ENCODE measurements at regions not wholly inside any gene's neighbourhood (a gene's known extent, or its start where the extent isn't known, plus 50 kb on each side); places are given as distances from the start of the nearest gene placed in this dataset.

GRCh38 chr2:181786371-181787228, 104.9 kb upstream of the ITPRID2 start:
- Histone ChIP-seq H3K9ac (replicated peaks; ENCODE audit: extremely low read depth, insufficient read depth, low read length) (no peak overlapping the region), H3K4me1 (ENCODE audit: control insufficient read depth, extremely low read depth, insufficient read depth, low read length) (peaks cover 46% of the 10 kb centered on the region), H3K9me1 (replicated peaks; ENCODE audit: control insufficient read depth, extremely low read depth, insufficient read depth, low read length) (no peaks in the 10 kb centered on the region), H4K20me1 (replicated peaks; ENCODE audit: control insufficient read depth, extremely low read depth, insufficient read depth, low read length) (no peaks in the 10 kb centered on the region), H3K4me2 (ENCODE audit: insufficient read depth, low read length) (no peak overlapping the region), H3K27ac (ENCODE audit: insufficient read depth, low read depth, low read length) (no peak overlapping the region), H3K36me3 (ENCODE audit: control insufficient read depth in 2 of 2, extremely low read depth in 1 of 2, insufficient read depth in 2 of 2, low read length in 2 of 2) (no peaks in the 10 kb centered on the region), H3K27me3 (ENCODE audit: control insufficient read depth in 2 of 2, insufficient read depth in 2 of 2, low read length in 2 of 2) (no peaks in the 10 kb centered on the region), H3K9me3 (replicated peaks; ENCODE audit: control insufficient read depth, insufficient read depth, low read length) (no peaks in the 10 kb centered on the region), H3K79me2 (ENCODE audit: control insufficient read depth, insufficient read depth, low read length) (no peaks in the 10 kb centered on the region), H3K4me3 (replicated peaks in 1 of 3; ENCODE audit: insufficient read depth in 1 of 3, low read depth in 1 of 3, low read length in 3 of 3) (no peak overlapping the region), H2AFZ (ENCODE audit: low read depth, low read length) (no peak overlapping the region)
- no TSS peak for BruUV-seq (replicated peaks)
- dilution Hi-C loops (cut with MboI; ENCODE audit: extremely low pct_ligation_motif_present, low sequenced_read_pairs), result no loop called here
- CTCF ChIA-PET, result interaction anchor here (0.9 to 4.6 kb wide), 4 partner anchors 24 to 118 kb away, joined by 4 to 33 read pairs (median 7); no protein-coding TSS in a partner anchor
- FAIRE-seq (no peak), DNase-seq (ENCODE audit: low read depth, low spot score) (no peak)
- TF ChIP-seq POLR2A (IDR thresholded peaks at IDR 0.05; ENCODE audit: low read depth, low read length) (no peak), MAX (IDR thresholded peaks at IDR 0.05; ENCODE audit: insufficient read depth, insufficient read length) (no peak), FOS (IDR thresholded peaks at IDR 0.05; ENCODE audit: borderline replicate concordance, insufficient read depth, low read length) (no peak), EZH2 (IDR thresholded peaks at IDR 0.05; ENCODE audit: borderline replicate concordance, low read depth, low read length, severe bottlenecking) (no peak), JUN (IDR thresholded peaks at IDR 0.05; ENCODE audit: borderline replicate concordance, insufficient read depth, insufficient read length, low read depth) (no peak), GATA2 (IDR thresholded peaks at IDR 0.05; ENCODE audit: insufficient read depth, insufficient read length, low read depth, low read length) (no peak), MYC (IDR thresholded peaks at IDR 0.05; ENCODE audit: low read depth, low read length) (no peak), POLR2AphosphoS5 (IDR thresholded peaks at IDR 0.05; ENCODE audit: insufficient read depth, low read depth, low read length) (no peak)
- TF ChIP-seq, protein P1, sequence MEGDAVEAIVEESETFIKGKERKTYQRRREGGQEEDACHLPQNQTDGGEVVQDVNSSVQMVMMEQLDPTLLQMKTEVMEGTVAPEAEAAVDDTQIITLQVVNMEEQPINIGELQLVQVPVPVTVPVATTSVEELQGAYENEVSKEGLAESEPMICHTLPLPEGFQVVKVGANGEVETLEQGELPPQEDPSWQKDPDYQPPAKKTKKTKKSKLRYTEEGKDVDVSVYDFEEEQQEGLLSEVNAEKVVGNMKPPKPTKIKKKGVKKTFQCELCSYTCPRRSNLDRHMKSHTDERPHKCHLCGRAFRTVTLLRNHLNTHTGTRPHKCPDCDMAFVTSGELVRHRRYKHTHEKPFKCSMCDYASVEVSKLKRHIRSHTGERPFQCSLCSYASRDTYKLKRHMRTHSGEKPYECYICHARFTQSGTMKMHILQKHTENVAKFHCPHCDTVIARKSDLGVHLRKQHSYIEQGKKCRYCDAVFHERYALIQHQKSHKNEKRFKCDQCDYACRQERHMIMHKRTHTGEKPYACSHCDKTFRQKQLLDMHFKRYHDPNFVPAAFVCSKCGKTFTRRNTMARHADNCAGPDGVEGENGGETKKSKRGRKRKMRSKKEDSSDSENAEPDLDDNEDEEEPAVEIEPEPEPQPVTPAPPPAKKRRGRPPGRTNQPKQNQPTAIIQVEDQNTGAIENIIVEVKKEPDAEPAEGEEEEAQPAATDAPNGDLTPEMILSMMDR (IDR thresholded peaks at IDR 0.05; ENCODE audit: extremely low read depth in 1 of 2, insufficient read depth in 1 of 2, low read depth in 1 of 2, low read length in 2 of 2), result no peak
- POLR2A ChIA-PET, result no interaction called here
- intact Hi-C loops (cut with micrococcal nuclease), result no loop called here

Measured in endothelial cell of umbilical vein (primary cell).